Fibroblast of pulmonary artery (primary cell): ENCODE measurements at regions not wholly inside any gene's neighbourhood (a gene's known extent, or its start where the extent isn't known, plus 50 kb on each side); places are given as distances from the start of the nearest gene placed in this dataset.

Experiments used
- DNase-seq: peaks from one replicate; pipeline ENCODE4 v3.0.0-alpha.2; 2010; ENCODE audit warnings: low read depth
- H3K4me3 ChIP-seq: replicated peaks from 2 replicates; pipeline ENCODE4 v1.5.1; 2011; ENCODE audit warnings: low read depth, mild to moderate bottlenecking, control low read depth, low read length, moderate library complexity
- CTCF ChIP-seq: IDR thresholded peaks from 2 replicates; pipeline ENCODE4 v1.5.1; 2011; ENCODE audit warnings: mild to moderate bottlenecking, control low read depth, low read length, inconsistent platforms; ENCODE audit errors: missing control alignments

- no peak for DNase-seq
- TF ChIP-seq CTCF: no peak
- H3K4me3 ChIP-seq: no peak overlapping the region
These were observed 263.0 kb upstream of the NRIP1 start for GRCh38 chr21:15327637-15328265.

DNA sequence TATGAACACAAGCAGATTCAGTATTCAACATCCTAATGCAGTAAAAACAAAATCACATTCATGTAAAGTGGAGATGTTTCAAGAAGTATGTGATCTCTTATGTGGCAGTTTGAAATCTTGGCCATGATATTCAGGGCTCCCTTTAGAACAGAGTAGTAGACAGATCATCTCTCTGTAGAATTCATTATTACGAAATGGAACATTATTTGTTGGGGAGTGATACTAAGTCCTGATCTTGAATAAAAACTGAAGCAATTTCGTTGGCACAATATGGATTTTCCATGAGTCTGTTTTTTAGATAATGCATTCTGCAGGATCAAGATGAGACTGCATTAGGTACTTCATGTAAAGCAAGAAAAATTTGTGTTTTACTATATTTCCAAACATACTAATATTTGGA is 264.4 kb upstream of the NRIP1 start:
- peak; percentile 7 for DNase-seq
- TF ChIP-seq CTCF: no peak
- no peak overlapping the region for H3K4me3 ChIP-seq

GRCh38 chr21:15330872-15331271 is 266.1 kb upstream of the NRIP1 start:
- TF ChIP-seq CTCF: no peak
- no peak overlapping the region for H3K4me3 ChIP-seq
- DNase-seq: no peak

DNA sequence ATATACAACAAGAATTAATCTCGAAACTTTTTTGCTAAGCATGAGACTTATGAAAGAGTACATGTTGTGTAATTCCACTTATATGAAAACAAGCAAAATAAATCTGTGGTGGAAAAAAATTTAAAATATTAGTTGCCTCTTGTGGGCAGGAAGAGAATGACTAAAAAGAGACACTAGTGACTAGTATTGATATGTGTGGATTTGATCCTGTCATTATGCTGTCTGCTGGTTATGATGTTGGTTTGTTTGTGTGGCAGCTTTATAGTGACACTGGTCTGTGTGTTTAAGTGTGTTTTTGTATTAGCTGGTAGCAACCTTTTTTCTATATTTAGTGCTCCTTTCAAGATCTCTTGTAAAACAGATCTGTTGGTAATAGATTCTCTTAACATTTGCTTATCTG is 267.8 kb upstream of the NRIP1 start:
- TF ChIP-seq CTCF: no peak
- H3K4me3 ChIP-seq: no peak overlapping the region
- DNase-seq: no peak

GRCh38 chr21:15333136-15333710 is 268.4 kb upstream of the NRIP1 start:
- DNase-seq: peak; percentile 23
- no peak overlapping the region for H3K4me3 ChIP-seq
- TF ChIP-seq CTCF: no peak

DNA sequence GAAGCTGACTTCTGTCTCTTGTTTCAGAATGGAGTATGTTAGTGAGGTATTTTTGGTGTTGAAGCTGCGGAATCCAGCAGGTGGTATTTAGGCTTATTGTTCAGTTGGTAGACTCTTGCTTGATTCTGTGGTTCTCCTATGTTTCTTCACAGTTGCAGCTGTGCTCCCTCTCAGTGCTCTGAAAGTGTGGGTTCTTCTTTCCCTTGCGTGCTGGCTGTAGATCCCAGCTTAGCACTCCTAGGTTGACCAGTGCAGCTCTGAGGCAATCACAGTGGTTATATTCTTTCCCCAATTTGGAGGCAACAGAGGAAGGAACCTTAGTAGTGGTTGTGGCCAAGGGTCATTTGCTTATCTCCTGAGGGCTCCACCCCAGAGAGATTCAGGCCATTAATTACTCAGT is 269.2 kb upstream of the NRIP1 start:
- DNase-seq: no peak
- TF ChIP-seq CTCF: no peak
- no peak overlapping the region for H3K4me3 ChIP-seq

GRCh38 chr21:15343066-15343465 is 278.3 kb upstream of the NRIP1 start:
- TF ChIP-seq CTCF: no peak
- peak; percentile 64 for DNase-seq

More at GRCh38 chr21:15343066-15343465, 278.3 kb upstream of the NRIP1 start:
- H3K4me3 ChIP-seq: no peak overlapping the region
